Activated CD4-positive, alpha-beta T cell treated with anti-CD3 and anti-CD28 coated beads for 1 hour (primary cell): ENCODE measurements at regions not wholly inside any gene's neighbourhood (a gene's known extent, or its start where the extent isn't known, plus 50 kb on each side); places are given as distances from the start of the nearest gene placed in this dataset.

Experiments used
- DNase-seq: peaks from one replicate; pipeline ENCODE4 v3.0.0-alpha.2; 2020

DNA sequence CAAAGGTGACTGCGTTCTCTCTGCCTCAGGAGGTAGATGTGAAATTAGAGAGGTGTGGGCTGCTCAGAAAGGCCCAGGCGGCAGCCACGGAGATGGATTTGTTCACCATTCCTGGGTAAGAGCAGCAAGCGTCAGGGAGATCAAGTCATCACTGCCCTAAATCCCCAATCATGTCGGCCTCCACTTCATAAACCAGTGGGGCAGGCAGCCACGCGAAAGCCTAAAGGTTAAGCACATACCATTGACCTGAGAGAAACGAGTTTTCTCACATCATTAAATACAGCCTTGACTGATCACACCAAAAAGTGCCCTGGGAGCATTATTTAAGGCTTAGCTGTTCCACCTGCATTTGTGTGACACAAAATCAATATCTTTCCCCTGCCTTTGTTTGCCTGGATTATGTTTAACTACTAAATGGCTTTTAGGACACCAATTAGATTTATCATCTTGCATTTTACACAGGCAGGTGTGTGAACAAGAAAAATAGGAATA lies 50.7 kb upstream of the FOXB1 start:
- no peak for DNase-seq

- DNase-seq = no peak
Observed at GRCh38 chr15:59952960-59953359, 51.2 kb upstream of the FOXB1 start.

GRCh38 chr15:59950603-59951388 lies 53.3 kb upstream of the FOXB1 start:
- no peak for DNase-seq

DNA sequence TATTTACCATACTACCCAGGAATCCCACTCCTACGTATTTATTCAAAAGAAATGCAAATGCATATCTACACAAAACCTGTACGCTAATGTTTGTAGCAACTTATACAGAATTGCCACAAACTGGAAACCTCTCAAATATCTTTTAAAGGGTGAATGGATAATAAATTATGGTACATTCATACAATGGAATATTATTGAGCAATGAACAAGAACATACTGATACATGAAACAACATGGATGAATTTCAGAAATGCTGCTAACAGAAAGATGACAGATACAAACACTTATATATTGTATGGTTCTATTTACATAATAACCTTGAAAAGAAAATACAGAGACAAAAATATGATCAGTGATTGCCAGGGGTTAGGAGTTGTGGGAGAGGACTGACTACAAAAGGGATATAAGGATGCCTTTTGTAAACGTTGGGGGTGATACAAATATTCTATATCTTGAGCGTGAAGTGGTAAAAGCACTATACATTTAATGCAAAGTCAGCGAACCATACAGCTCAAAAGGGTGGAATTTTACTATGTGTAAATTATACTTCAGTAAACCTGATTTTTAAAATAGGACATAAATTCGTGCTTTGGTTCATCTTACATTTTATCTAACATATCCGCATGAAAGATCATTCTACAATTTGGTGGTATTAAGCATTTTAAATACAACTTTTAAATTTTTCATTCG lies 55.0 kb upstream of the FOXB1 start:
- no peak for DNase-seq

- DNase-seq = no peak
Observed at GRCh38 chr15:59946084-59946483, 58.0 kb upstream of the FOXB1 start.

- no peak for DNase-seq
Observed at GRCh38 chr15:59945036-59945435, 59.1 kb upstream of the FOXB1 start.

DNA sequence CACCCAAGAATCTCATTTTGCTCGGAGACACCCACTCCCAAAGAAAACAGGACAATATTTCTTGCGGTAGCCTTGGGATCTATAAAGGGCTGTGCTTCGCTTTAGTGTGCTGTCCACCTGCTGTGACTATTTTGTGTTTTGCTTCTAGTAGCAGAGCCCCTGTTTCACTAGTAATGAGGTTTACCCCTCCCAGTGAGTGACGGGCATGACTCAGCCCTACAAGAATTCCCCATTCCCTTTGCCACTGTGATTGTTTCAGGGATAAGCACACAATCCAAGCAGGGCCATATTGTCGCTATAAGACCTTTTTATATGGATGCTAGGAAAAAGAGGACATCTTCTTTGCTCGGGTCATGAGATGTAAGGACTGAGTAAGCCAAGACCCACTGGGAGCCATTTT lies 62.5 kb upstream of the FOXB1 start:
- no peak for DNase-seq

GRCh38 chr15:59940928-59941327 lies 63.2 kb upstream of the FOXB1 start:
- no peak for DNase-seq

GRCh38 chr15:59940456-59940855 lies 63.7 kb upstream of the FOXB1 start:
- no peak for DNase-seq

- DNase-seq = no peak
Observed at GRCh38 chr15:59936741-59937140, 67.4 kb upstream of the FOXB1 start.

DNA sequence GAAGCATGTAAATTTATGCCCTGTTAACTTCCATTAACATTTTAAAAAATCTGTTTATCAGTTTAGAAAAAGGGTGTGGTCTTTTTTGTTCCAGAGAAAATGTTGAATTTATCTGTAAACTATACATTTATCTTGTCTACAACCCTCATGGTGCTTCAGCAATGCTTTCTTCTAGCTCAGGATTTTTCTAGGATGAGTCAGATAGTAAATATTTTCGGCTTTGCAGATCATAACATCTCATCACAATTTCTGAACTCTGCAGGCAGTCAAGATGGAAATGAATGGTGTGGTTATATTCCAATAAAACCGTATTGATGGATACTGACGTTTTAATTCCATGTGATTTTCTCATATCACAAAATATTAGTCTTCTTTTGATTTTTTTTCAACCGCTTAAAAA lies 70.5 kb upstream of the FOXB1 start:
- no peak for DNase-seq

- DNase-seq = no peak
Observed at GRCh38 chr15:59931646-59932261, 72.4 kb upstream of the FOXB1 start.

DNA sequence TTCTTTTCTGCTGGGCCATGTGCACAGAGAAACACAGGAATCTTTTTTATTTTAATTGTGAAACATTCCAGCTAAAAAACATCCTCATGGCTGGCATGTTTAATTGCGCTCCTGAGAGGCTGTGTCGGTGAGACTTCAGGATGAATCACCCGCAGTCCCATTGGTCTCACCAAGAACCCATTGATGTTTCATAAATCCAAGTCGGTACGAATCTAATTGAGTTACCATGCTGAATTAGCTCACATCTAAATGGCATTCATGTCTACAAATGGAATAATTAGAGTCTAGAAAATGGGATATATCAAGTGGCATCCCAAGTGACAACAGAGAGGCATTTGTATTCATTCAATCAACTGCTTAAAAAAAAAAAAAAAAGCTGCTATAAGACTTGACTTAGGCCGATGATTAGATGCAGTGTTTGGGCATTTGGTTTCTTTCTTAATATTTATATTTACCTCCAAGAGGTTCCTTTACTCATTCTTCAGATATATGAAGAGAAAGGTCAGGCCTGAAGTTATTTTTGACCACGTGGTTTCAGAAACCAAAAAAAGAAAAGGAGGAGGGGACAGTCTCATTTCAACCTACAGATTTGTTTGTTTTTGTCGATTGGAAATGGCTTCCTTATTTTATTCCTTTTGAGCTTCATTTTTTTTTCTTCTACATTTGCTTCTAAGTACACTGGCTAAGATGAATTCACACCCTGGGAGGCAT lies 79.1 kb upstream of the FOXB1 start:
- DNase-seq = no peak

- DNase-seq = no peak
Observed at GRCh38 chr15:59924096-59924495, 80.0 kb upstream of the FOXB1 start.

- no peak for DNase-seq
Observed at GRCh38 chr15:59923508-59923907, 80.6 kb upstream of the FOXB1 start.

- DNase-seq = peak; percentile 12
Observed at GRCh38 chr15:59918994-59919951, 84.8 kb upstream of the FOXB1 start.

- DNase-seq = peak; percentile 47
Observed at GRCh38 chr15:59917504-59918157, 86.5 kb upstream of the FOXB1 start.

DNA sequence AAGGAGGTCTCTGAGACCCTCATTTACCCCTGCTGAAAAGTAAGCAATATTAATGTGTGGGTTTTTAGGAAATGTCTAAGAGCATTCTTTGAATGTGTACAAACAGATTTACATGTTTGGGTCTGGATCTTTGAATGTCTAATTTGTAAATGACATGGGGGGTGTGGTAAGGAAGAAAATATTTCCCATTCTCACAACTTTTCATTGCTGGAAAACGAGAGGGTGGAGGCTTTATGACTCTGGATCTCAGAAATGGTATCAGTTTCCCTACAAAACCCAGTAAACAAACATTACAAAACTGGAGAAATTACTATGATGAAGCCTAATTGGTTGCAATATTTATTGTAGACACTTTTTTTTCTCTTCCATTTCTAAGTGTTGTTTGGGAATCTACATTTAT lies 98.1 kb upstream of the FOXB1 start:
- DNase-seq = no peak

DNA sequence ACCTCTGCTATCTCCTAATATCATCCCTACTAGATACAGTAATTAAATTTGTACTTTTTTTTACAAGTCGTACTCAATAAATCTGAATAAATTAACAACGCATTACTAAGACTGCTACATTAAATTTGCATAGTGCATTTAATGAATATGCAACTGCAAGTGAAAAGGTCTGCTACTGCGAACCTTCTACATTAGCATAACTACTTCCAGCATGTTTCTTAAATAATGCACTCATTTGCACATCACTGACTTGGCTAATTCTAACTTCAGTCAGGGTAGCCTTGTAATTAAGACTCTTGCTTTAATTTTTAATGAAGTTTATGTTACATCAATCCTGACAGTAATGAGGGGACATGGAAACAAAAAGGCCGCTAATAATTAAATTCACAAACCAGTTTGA lies 98.9 kb upstream of the FOXB1 start:
- no peak for DNase-seq

GRCh38 chr15:59904450-59905135 lies 99.5 kb upstream of the FOXB1 start:
- no peak for DNase-seq

- no peak for DNase-seq
Observed at GRCh38 chr15:59896663-59897074, 107.4 kb upstream of the FOXB1 start.
